ENCODE measurements at regions not wholly inside any gene's neighbourhood (a gene's known extent, or its start where the extent isn't known, plus 50 kb on each side); places are given as distances from the start of the nearest gene placed in this dataset.

DNA sequence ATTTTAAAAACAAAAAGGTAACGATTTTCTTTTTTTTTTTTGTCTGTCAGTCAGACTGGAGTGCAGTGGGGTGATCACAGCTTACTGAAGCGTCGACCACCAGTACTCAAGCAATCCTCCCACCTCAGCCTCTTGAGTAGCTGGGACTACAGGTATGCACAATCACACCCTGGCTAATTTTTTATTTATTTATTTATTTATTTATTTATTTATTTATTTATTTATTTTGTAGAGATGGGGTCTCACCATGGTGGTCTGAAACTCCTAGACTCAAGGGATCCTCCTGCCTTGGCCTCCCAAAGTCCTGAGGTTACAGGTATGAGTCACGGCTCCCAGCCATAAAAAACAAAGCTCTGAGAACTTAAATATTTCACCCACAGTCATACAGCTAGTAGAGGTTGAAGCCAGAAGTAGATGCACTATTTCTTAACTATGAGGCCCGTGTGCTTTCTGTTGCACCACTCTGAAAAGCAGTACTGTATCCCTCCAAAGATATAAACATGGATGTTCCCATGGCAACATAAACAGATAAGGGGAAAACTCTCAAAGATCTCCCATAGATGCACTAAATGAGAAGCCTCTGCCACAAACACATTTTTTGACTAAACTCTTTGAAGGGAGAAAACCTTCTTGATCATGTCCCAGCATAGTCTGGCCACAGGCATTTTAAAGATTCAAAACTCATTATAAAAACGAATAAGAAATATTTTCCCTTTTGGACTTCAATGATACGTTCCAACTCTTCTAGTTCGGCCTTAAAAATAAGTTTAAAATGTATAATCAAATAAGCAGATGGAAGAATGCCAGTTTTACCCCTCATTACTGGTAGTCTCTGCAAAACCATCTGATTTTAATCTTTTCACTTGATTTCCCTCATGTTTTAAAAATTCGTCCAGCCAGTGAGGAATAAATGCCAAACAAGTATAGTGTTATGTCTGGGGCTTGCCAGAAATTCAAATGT, 162.3 kb upstream of the ARHGEF26 start:
- H4K20me1 ChIP-seq (replicated peaks; ENCODE audit: control insufficient read depth, extremely low read depth, insufficient read depth, low read length) = no peaks in the 10 kb centered on the region
- ChIA-PET CTCF (interaction anchor here (2.3 kb wide), 1 partner anchor 12 kb away, joined by 12 read pairs; no protein-coding TSS in a partner anchor), POLR2A (no interaction called here)
- dilution Hi-C loops (cut with MboI; ENCODE audit: extremely low pct_ligation_motif_present, low sequenced_read_pairs) = no loop called here
- no peak for DNase-seq (ENCODE audit: low read depth, low spot score)
- H3K9me1 ChIP-seq (replicated peaks; ENCODE audit: control insufficient read depth, extremely low read depth, insufficient read depth, low read length) = no peaks in the 10 kb centered on the region
- H3K4me2 ChIP-seq (ENCODE audit: insufficient read depth, low read length) = no peak overlapping the region
- H2AFZ ChIP-seq (ENCODE audit: low read depth, low read length) = no peak overlapping the region
- no peaks in the 10 kb centered on the region for H3K4me1 ChIP-seq (ENCODE audit: control insufficient read depth, extremely low read depth, insufficient read depth, low read length)
- no peaks in the 10 kb centered on the region for H3K27me3 ChIP-seq (ENCODE audit: control insufficient read depth in 2 of 2, insufficient read depth in 2 of 2, low read length in 2 of 2)
- no peak overlapping the region for H3K9ac ChIP-seq (replicated peaks; ENCODE audit: extremely low read depth, insufficient read depth, low read length)
- FAIRE-seq = no peak
- no peak for TF ChIP-seq FOS (IDR thresholded peaks at IDR 0.05; ENCODE audit: borderline replicate concordance, insufficient read depth, low read length)
- TF ChIP-seq, protein P1, sequence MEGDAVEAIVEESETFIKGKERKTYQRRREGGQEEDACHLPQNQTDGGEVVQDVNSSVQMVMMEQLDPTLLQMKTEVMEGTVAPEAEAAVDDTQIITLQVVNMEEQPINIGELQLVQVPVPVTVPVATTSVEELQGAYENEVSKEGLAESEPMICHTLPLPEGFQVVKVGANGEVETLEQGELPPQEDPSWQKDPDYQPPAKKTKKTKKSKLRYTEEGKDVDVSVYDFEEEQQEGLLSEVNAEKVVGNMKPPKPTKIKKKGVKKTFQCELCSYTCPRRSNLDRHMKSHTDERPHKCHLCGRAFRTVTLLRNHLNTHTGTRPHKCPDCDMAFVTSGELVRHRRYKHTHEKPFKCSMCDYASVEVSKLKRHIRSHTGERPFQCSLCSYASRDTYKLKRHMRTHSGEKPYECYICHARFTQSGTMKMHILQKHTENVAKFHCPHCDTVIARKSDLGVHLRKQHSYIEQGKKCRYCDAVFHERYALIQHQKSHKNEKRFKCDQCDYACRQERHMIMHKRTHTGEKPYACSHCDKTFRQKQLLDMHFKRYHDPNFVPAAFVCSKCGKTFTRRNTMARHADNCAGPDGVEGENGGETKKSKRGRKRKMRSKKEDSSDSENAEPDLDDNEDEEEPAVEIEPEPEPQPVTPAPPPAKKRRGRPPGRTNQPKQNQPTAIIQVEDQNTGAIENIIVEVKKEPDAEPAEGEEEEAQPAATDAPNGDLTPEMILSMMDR (IDR thresholded peaks at IDR 0.05; ENCODE audit: extremely low read depth in 1 of 2, insufficient read depth in 1 of 2, low read depth in 1 of 2, low read length in 2 of 2) = no peak
- TF ChIP-seq JUN (IDR thresholded peaks at IDR 0.05; ENCODE audit: borderline replicate concordance, insufficient read depth, insufficient read length, low read depth) = no peak
- TF ChIP-seq EZH2 (IDR thresholded peaks at IDR 0.05; ENCODE audit: borderline replicate concordance, low read depth, low read length, severe bottlenecking) = no peak
- TF ChIP-seq GATA2 (IDR thresholded peaks at IDR 0.05; ENCODE audit: insufficient read depth, insufficient read length, low read depth, low read length) = no peak
- TF ChIP-seq POLR2AphosphoS5 (IDR thresholded peaks at IDR 0.05; ENCODE audit: insufficient read depth, low read depth, low read length) = no peak
- TF ChIP-seq POLR2A (IDR thresholded peaks at IDR 0.05; ENCODE audit: low read depth, low read length) = no peak
- TF ChIP-seq, protein P2, sequence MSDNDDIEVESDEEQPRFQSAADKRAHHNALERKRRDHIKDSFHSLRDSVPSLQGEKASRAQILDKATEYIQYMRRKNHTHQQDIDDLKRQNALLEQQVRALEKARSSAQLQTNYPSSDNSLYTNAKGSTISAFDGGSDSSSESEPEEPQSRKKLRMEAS (IDR thresholded peaks at IDR 0.05; ENCODE audit: insufficient read depth, insufficient read length) = no peak
- TF ChIP-seq MYC (IDR thresholded peaks at IDR 0.05; ENCODE audit: low read depth, low read length) = no peak
- no peaks in the 10 kb centered on the region for H3K36me3 ChIP-seq (ENCODE audit: control insufficient read depth in 2 of 2, extremely low read depth in 1 of 2, insufficient read depth in 2 of 2, low read length in 2 of 2)
- H3K79me2 ChIP-seq (ENCODE audit: control insufficient read depth, insufficient read depth, low read length) = no peaks in the 10 kb centered on the region
- no peaks in the 10 kb centered on the region for H3K9me3 ChIP-seq (replicated peaks; ENCODE audit: control insufficient read depth, insufficient read depth, low read length)
- H3K27ac ChIP-seq (ENCODE audit: insufficient read depth, low read depth, low read length) = no peak overlapping the region
- H3K4me3 ChIP-seq (replicated peaks in 1 of 3; ENCODE audit: insufficient read depth in 1 of 3, low read depth in 1 of 3, low read length in 3 of 3) = no peak overlapping the region
- no TSS peak for BruUV-seq (replicated peaks)
- intact Hi-C loops (cut with micrococcal nuclease) = no loop called here
